Astrocyte of the spinal cord (primary cell): ENCODE measurements at regions not wholly inside any gene's neighbourhood (a gene's known extent, or its start where the extent isn't known, plus 50 kb on each side); places are given as distances from the start of the nearest gene placed in this dataset.

Experiments
- DNase-seq: peaks from one replicate; pipeline ENCODE4 v3.0.0; 2011; ENCODE audit warnings: low read depth, low spot score
- H3K4me3 ChIP-seq: 2 replicates; pipeline ENCODE4 v1.5.1; 2011; ENCODE audit warnings: low read depth, mild to moderate bottlenecking, low read length, moderate library complexity
- CTCF ChIP-seq: IDR thresholded peaks from 2 replicates; pipeline ENCODE4 v1.5.1; 2012; ENCODE audit warnings: low read depth, mild to moderate bottlenecking, low read length, inconsistent platforms
- in situ Hi-C: cut with HindIII; loops from 2 replicates; pipeline ENCODE4 v1.10.0; 2017; ENCODE audit warnings: low sequenced_read_pairs

GRCh38 chr3:74442683-74443082, 171.8 kb downstream of the CNTN3 start:
- in situ Hi-C loops: no loop called here
- TF ChIP-seq CTCF: no peak
- H3K4me3 ChIP-seq: no peak overlapping the region
- DNase-seq: no peak

GRCh38 chr3:74442068-74442467, 172.4 kb downstream of the CNTN3 start:
- H3K4me3 ChIP-seq: no peak overlapping the region
- in situ Hi-C loops: no loop called here
- no peak for TF ChIP-seq CTCF
- DNase-seq: no peak

GRCh38 chr3:74436184-74436583, 178.3 kb downstream of the CNTN3 start:
- DNase-seq: no peak
- no peak overlapping the region for H3K4me3 ChIP-seq
- in situ Hi-C loops: no loop called here
- TF ChIP-seq CTCF: no peak

- DNase-seq: no peak
- no peak overlapping the region for H3K4me3 ChIP-seq
- no peak for TF ChIP-seq CTCF
- in situ Hi-C loops: no loop called here
Measured at GRCh38 chr3:74435631-74436030, 178.8 kb downstream of the CNTN3 start.

GRCh38 chr3:74434406-74434805, 180.1 kb downstream of the CNTN3 start:
- DNase-seq: no peak
- H3K4me3 ChIP-seq: no peak overlapping the region
- no peak for TF ChIP-seq CTCF
- in situ Hi-C loops: no loop called here

GRCh38 chr3:74426571-74426970, 187.9 kb downstream of the CNTN3 start:
- in situ Hi-C loops: no loop called here
- no peak for TF ChIP-seq CTCF
- DNase-seq: no peak
- H3K4me3 ChIP-seq: no peak overlapping the region

- no peak for TF ChIP-seq CTCF
- H3K4me3 ChIP-seq: no peak overlapping the region
- DNase-seq: no peak
- in situ Hi-C loops: no loop called here
Measured at GRCh38 chr3:74423867-74424266, 190.6 kb downstream of the CNTN3 start.
